ENCODE measurements at regions not wholly inside any gene's neighbourhood (a gene's known extent, or its start where the extent isn't known, plus 50 kb on each side); places are given as distances from the start of the nearest gene placed in this dataset.

DNA sequence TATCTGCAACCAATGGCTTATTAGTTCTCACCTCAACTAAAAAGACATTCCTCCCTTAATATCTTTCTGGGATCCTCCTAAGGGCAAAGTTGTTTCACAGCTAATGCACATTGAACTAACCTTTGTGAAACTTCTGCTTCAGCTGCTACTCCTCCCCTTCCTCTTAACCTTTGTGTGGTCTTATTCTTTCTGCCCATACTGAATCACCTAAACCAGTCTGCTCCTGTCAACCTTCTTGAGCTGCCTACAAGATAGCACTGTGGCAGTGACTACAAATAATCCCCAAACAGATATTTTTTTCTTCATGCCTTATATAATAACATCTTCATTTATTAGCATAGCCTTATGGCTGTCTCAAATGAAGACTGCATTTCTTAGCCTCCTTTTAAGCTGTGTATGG lies 1077.4 kb upstream of the ATXN7L3B start:
- Histone ChIP-seq H3K4me3 (ENCODE audit: insufficient read depth, low read length) (no peak overlapping the region), H3K36me3 (ENCODE audit: insufficient read depth, low read length) (no peaks in the 10 kb centered on the region), H2AFZ (ENCODE audit: low read length) (no peak overlapping the region), H3K4me2 (ENCODE audit: insufficient read depth, low read length) (no peak overlapping the region), H4K20me1 (ENCODE audit: insufficient read depth, low read length) (no peaks in the 10 kb centered on the region), H3K4me1 (ENCODE audit: insufficient read depth, low read length) (no peaks in the 10 kb centered on the region), H3K27ac (ENCODE audit: low read depth, low read length) (no peak overlapping the region), H3K79me2 (ENCODE audit: insufficient read depth, low read length) (no peaks in the 10 kb centered on the region), H3K9me3 (ENCODE audit: low read depth, low read length) (no peaks in the 10 kb centered on the region), H3K27me3 (ENCODE audit: insufficient read depth, low read length) (no peaks in the 10 kb centered on the region)
- DNase-seq (ENCODE audit: insufficient read length, low spot score, missing footprints): no peak
- TF ChIP-seq, protein P1, sequence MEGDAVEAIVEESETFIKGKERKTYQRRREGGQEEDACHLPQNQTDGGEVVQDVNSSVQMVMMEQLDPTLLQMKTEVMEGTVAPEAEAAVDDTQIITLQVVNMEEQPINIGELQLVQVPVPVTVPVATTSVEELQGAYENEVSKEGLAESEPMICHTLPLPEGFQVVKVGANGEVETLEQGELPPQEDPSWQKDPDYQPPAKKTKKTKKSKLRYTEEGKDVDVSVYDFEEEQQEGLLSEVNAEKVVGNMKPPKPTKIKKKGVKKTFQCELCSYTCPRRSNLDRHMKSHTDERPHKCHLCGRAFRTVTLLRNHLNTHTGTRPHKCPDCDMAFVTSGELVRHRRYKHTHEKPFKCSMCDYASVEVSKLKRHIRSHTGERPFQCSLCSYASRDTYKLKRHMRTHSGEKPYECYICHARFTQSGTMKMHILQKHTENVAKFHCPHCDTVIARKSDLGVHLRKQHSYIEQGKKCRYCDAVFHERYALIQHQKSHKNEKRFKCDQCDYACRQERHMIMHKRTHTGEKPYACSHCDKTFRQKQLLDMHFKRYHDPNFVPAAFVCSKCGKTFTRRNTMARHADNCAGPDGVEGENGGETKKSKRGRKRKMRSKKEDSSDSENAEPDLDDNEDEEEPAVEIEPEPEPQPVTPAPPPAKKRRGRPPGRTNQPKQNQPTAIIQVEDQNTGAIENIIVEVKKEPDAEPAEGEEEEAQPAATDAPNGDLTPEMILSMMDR (IDR thresholded peaks at IDR 0.05; ENCODE audit: extremely low read depth, low read depth, low read length): no peak

DNA sequence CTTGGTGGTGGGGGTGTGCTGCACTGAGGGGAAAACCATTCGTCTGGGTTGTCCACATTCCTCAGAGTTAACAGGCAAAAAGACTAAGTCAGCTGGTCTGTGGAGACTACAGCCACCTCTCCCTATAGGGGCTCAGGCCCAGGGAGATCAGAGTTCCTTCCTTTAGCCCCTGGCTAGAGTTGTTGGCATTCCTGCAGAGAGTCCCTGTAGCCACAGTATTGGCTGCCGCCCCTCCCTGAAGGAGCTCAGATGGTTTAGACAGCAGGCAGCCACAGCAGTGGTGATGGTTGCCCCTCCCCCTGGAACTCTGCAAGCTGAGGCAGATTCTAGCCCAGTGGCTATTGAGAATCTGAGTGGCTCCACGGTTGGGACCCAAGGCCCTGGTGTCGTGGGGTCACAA lies 1072.5 kb upstream of the ATXN7L3B start:
- Histone ChIP-seq H3K27me3 (ENCODE audit: insufficient read depth, low read length) (no peaks in the 10 kb centered on the region), H3K4me2 (ENCODE audit: insufficient read depth, low read length) (no peak overlapping the region), H2AFZ (ENCODE audit: low read length) (no peak overlapping the region), H3K9me3 (ENCODE audit: low read depth, low read length) (no peaks in the 10 kb centered on the region), H3K27ac (ENCODE audit: low read depth, low read length) (no peak overlapping the region), H3K4me1 (ENCODE audit: insufficient read depth, low read length) (no peaks in the 10 kb centered on the region), H3K79me2 (ENCODE audit: insufficient read depth, low read length) (no peaks in the 10 kb centered on the region), H3K4me3 (ENCODE audit: insufficient read depth, low read length) (no peak overlapping the region), H4K20me1 (ENCODE audit: insufficient read depth, low read length) (no peaks in the 10 kb centered on the region), H3K36me3 (ENCODE audit: insufficient read depth, low read length) (no peaks in the 10 kb centered on the region)
- no peak for DNase-seq (ENCODE audit: insufficient read length, low spot score, missing footprints)
- TF ChIP-seq, protein P1 (IDR thresholded peaks at IDR 0.05; ENCODE audit: extremely low read depth, low read depth, low read length): no peak

DNA sequence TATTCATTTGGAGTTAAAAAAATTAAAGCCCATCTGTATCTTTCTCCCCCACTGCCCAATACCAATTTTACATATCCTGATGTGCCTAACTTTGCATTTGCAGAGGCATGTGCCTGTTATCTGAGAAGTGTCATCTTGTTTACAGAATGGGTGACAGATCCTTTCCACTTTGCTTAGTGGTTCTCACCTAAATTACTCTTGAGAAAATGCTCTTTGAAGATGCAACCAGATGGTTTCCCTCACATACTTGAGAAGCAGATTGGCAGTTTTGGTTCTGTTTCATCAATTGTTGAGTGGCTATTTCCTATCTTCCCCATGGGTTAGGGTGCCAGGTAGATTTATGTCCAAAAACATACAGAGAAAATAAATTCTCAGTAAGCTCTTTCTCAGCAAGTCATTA lies 1051.4 kb upstream of the ATXN7L3B start:
- H3K4me2 ChIP-seq (ENCODE audit: insufficient read depth, low read length): no peak overlapping the region
- H3K27me3 ChIP-seq (ENCODE audit: insufficient read depth, low read length): no peaks in the 10 kb centered on the region
- no peak overlapping the region for H2AFZ ChIP-seq (ENCODE audit: low read length)
- H3K4me1 ChIP-seq (ENCODE audit: insufficient read depth, low read length): no peaks in the 10 kb centered on the region
- TF ChIP-seq, protein P1 (IDR thresholded peaks at IDR 0.05; ENCODE audit: extremely low read depth, low read depth, low read length): no peak
- no peak for DNase-seq (ENCODE audit: insufficient read length, low spot score, missing footprints)
- H3K4me3 ChIP-seq (ENCODE audit: insufficient read depth, low read length): no peak overlapping the region
- no peaks in the 10 kb centered on the region for H3K79me2 ChIP-seq (ENCODE audit: insufficient read depth, low read length)
- H3K36me3 ChIP-seq (ENCODE audit: insufficient read depth, low read length): no peaks in the 10 kb centered on the region
- H4K20me1 ChIP-seq (ENCODE audit: insufficient read depth, low read length): no peaks in the 10 kb centered on the region
- H3K27ac ChIP-seq (ENCODE audit: low read depth, low read length): no peak overlapping the region
- H3K9me3 ChIP-seq (ENCODE audit: low read depth, low read length): no peaks in the 10 kb centered on the region

DNA sequence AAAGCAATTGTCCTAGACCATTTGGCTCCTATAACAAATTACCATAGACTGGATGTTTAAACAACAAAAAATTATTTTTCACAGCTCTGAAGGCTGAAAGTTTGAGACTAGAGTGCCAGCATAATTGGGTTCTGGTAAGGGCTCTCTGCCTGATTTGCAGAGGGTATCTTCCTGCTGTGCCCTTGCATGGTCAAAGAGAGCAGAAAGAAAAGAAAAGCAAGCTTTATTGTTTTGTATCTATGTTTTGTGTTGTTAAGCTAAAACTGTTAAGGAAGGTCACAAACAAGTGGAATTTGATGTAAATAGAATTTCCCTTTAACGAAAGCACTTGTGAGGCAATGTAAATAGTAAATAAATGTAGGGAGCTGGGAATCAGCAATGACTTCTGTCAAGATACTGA lies 1031.0 kb upstream of the ATXN7L3B start:
- Histone ChIP-seq H3K36me3 (ENCODE audit: insufficient read depth, low read length) (no peaks in the 10 kb centered on the region), H3K4me2 (ENCODE audit: insufficient read depth, low read length) (no peak overlapping the region), H3K27me3 (ENCODE audit: insufficient read depth, low read length) (no peaks in the 10 kb centered on the region)

More for the DNA sequence above, 1031.0 kb upstream of the ATXN7L3B start:
- Histone ChIP-seq H2AFZ (ENCODE audit: low read length) (no peak overlapping the region), H3K4me1 (ENCODE audit: insufficient read depth, low read length) (no peaks in the 10 kb centered on the region), H3K9me3 (ENCODE audit: low read depth, low read length) (no peaks in the 10 kb centered on the region), H4K20me1 (ENCODE audit: insufficient read depth, low read length) (no peaks in the 10 kb centered on the region), H3K27ac (ENCODE audit: low read depth, low read length) (no peak overlapping the region), H3K79me2 (ENCODE audit: insufficient read depth, low read length) (no peaks in the 10 kb centered on the region), H3K4me3 (ENCODE audit: insufficient read depth, low read length) (no peak overlapping the region)
- no peak for DNase-seq (ENCODE audit: insufficient read length, low spot score, missing footprints)
- TF ChIP-seq, protein P1 (IDR thresholded peaks at IDR 0.05; ENCODE audit: extremely low read depth, low read depth, low read length): no peak

Data from osteoblast (primary cell).